ENCODE measurements at regions not wholly inside any gene's neighbourhood (a gene's known extent, or its start where the extent isn't known, plus 50 kb on each side); places are given as distances from the start of the nearest gene placed in this dataset.

DNA sequence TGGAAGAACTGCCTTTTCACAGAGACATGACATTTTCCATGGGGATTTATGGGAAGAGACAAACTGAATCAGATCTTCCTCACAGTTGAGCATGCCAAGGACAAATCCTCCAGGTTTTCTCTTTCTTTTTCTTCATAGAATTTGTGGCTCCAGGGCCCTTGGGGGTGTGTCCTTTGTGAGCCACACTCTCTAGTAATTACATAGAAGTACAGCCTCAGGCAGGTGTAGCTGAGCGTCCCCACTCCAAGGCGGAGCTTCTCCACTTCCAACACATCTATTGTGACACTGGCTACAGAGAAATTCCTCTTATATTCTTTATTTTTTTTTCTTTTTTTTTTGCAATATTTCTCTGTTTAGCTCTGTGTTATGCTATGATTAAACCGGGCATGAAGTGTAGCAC is 420.5 kb upstream of the CD180 start:
- ATAC-seq (replicated peaks), result no peak
- Mint-ChIP-seq H3K36me3 (ENCODE audit: insufficient read depth) (no peaks in the 10 kb centered on the region), H3K27ac (no peak overlapping the region), H3K4me3 (no peak overlapping the region), H3K27me3 (peaks cover 0 to 14% of the 10 kb centered on the region in 2 donors), H3K4me1 (ENCODE audit: low read depth in 2 of 2) (peaks cover 0 to 4% of the 10 kb centered on the region in 2 donors), H3K9me3 (no peaks in the 10 kb centered on the region)
- no peak for DNase-seq

DNA sequence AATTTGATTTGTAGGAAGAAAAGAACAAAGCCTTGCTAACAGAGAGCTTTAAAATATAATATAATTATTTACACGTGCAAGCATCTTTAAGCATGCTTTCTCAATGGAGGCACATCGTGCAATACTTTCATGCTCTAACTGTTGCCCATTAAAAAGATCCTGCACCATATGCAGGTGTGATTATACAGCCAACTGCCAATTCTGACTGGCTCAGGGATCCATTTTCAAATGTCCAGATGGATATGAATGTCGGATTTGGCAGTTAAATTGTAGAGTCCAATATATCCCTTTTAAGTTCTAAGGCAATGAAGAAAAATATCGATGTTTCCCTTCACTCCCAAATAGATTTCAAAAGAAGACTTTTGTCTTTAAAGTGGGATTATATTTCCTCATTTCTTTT is 416.4 kb upstream of the CD180 start:
- ATAC-seq (replicated peaks), result no peak

DNA sequence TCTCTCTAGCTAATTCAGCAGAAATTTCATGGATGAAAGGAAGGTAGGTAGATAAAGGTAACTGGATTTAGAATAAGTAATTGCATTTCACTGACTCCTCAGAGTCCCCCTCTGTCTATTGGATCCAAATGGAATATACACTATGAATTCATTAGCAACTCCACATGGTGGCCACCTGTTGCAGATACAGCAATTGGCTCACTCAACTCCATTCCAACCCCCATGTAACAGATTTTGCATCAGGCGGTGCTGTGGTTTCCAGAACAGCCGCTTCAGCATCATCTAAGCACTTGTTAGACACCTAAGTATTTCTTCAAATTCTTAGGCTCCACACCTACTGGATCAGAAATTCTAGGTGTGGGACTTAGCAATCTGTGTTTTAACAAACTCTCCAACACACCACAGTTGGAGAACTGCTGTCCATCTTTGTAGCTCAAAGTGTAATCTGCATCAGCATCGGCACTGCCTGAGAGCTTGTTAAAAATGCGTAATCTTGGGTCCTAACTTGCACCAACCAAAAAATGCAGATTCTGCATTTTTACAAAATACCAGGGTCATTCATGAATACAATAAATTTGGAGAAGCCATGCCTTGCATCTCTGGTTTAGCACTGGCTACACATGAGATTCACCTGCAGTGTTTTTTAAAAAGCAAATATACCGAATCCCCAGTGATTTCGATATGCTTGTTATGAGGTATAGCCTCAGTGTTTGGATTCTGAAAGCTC is 413.8 kb upstream of the CD180 start:
- Mint-ChIP-seq H3K27me3 (peaks cover 20 to 40% of the 10 kb centered on the region in 2 donors), H3K27ac (no peak overlapping the region), H3K9me3 (no peaks in the 10 kb centered on the region), H3K4me3 (no peak overlapping the region), H3K4me1 (ENCODE audit: low read depth in 2 of 2) (peaks cover 0 to 2% of the 10 kb centered on the region in 2 donors), H3K36me3 (ENCODE audit: insufficient read depth) (peaks cover 4% of the 10 kb centered on the region)
- no peak for DNase-seq
- ATAC-seq (replicated peaks), result no peak

More for the DNA sequence above, 416.4 kb upstream of the CD180 start:
- Mint-ChIP-seq H3K9me3 (no peaks in the 10 kb centered on the region), H3K4me3 (no peak overlapping the region), H3K4me1 (ENCODE audit: low read depth in 2 of 2) (peaks cover 0 to 2% of the 10 kb centered on the region in 2 donors), H3K27ac (no peak overlapping the region), H3K36me3 (ENCODE audit: insufficient read depth) (peaks cover 4% of the 10 kb centered on the region), H3K27me3 (peaks cover 7 to 17% of the 10 kb centered on the region in 2 donors)
- DNase-seq, result no peak

DNA sequence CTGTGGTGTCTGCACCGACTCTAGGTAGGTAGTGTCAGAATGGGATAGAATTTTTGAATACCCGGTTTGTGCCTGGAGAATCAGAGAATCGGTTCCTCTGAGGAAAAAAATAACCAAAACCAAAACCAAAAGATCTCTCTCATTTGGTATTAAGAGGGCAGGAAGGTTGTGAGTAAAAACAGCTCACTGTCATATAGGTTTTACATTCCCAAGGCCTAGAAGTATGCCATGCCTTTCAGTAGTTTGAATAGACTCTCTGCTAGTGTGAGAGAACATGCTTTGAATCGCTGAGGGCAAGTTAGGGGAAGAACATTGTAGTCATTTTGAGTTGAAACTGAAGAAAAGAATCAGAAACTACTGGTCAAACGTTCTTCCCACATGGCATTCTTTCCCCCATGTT is 411.4 kb upstream of the CD180 start:
- no peaks in the 10 kb centered on the region for H3K9me3 Mint-ChIP-seq
- no peak overlapping the region for H3K27ac Mint-ChIP-seq
- H3K4me1 Mint-ChIP-seq (ENCODE audit: low read depth in 2 of 2), result peaks cover 0 to 2% of the 10 kb centered on the region in 2 donors
- no peak for ATAC-seq (replicated peaks)
- DNase-seq, result no peak
- H3K36me3 Mint-ChIP-seq (ENCODE audit: insufficient read depth), result peaks cover 4% of the 10 kb centered on the region
- H3K27me3 Mint-ChIP-seq, result peaks cover 20 to 34% of the 10 kb centered on the region in 2 donors
- H3K4me3 Mint-ChIP-seq, result no peak overlapping the region

DNA sequence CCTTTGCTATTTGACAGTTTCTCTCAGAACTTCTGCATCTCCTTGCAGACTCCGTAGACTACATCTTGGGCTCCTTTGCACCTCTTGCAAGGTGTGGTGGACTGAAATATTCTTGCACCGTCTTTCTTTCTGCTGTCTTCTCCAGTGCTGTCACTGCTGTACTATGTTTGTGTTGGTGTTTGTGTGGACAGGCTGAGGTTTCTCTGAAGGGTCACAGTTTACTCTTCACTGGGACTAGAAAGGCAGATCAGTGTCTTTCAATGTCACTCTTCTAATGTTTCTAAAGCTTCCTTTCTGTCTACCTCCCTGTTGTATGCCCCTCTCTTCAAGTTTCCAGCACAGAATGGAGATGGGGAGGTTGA is 410.0 kb upstream of the CD180 start:
- H3K27me3 Mint-ChIP-seq, result peaks cover 20 to 34% of the 10 kb centered on the region in 2 donors
- H3K4me1 Mint-ChIP-seq (ENCODE audit: low read depth in 2 of 2), result peaks cover 0 to 2% of the 10 kb centered on the region in 2 donors
- H3K9me3 Mint-ChIP-seq, result no peaks in the 10 kb centered on the region
- ATAC-seq (replicated peaks), result no peak
- no peak overlapping the region for H3K4me3 Mint-ChIP-seq
- DNase-seq, result no peak
- H3K27ac Mint-ChIP-seq, result no peak overlapping the region
- peaks cover 4% of the 10 kb centered on the region for H3K36me3 Mint-ChIP-seq (ENCODE audit: insufficient read depth)

DNA sequence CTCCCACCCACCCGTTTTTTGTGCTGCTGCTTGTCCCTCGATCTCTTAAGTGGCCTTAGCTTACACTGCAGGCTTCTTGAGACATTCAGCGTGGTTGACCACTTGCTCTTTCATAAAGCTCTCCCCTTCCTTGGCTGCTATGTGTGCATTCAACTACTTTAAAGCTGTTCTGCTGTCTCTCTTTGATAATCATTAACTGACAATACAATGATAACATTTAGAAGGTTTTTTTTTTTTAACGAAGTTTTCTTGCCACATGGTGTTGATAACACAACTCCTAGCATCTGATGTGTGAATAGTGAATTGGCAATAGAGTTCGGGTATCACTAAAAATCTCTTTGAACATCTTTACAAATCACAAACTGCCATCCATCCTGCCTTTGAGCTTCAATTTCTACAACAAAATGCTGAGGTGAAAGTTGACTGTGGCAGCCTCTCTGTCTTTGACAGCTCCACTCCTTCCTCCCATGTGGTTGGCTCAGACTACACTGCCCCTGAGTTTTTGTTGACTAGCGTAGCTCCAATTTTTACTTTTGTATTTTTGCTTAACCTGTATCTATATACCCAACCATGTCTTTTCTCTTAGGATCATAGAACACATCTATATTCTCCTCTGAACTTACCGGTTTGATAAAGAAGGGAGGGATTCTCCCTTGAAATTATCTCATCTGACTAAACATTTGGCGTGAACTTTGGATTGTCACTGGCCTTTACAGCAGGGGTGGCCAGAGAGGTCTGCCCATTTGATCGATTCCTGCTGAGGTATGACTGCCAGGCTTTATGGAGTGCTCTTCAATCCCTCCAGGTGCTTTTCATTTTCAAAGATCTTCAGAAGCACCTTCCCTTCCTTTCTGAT is 409.4 kb upstream of the CD180 start:
- ATAC-seq (replicated peaks), result no peak
- no peak for DNase-seq
- H3K9me3 Mint-ChIP-seq, result no peaks in the 10 kb centered on the region
- H3K36me3 Mint-ChIP-seq (ENCODE audit: insufficient read depth), result peaks cover 4% of the 10 kb centered on the region
- H3K4me3 Mint-ChIP-seq, result no peak overlapping the region
- H3K27ac Mint-ChIP-seq, result no peak overlapping the region
- peaks cover 20 to 34% of the 10 kb centered on the region in 2 donors for H3K27me3 Mint-ChIP-seq
- H3K4me1 Mint-ChIP-seq (ENCODE audit: low read depth in 2 of 2), result peaks cover 0 to 1% of the 10 kb centered on the region in 2 donors

DNA sequence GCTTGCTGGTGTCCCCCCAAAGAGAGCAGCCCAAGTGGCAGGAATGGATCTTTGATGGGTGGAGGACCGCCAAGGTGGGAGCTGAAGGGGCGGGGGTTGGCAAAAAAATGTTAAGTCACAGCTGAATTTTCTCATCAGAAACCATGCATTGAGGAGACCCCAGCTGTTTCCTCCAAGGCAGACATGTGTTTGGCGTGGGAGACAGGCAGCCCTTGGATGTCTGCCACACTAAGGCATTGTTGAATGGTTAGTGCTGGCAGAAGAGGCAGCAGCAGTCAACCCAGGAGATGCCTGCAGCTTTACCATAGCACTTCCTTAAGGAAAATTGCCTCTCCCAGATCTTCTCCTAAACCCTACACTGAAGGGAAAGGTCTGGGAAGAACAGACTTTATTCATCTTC is 394.9 kb upstream of the CD180 start:
- Mint-ChIP-seq H3K9me3 (peaks cover 4 to 6% of the 10 kb centered on the region in 2 donors), H3K4me3 (no peak overlapping the region), H3K27me3 (no peaks in the 10 kb centered on the region), H3K36me3 (ENCODE audit: insufficient read depth) (no peaks in the 10 kb centered on the region), H3K4me1 (ENCODE audit: low read depth in 2 of 2) (peaks cover 4 to 8% of the 10 kb centered on the region in 2 donors), H3K27ac (no peak overlapping the region)
- ATAC-seq (replicated peaks) (no peak), DNase-seq (no peak)

DNA sequence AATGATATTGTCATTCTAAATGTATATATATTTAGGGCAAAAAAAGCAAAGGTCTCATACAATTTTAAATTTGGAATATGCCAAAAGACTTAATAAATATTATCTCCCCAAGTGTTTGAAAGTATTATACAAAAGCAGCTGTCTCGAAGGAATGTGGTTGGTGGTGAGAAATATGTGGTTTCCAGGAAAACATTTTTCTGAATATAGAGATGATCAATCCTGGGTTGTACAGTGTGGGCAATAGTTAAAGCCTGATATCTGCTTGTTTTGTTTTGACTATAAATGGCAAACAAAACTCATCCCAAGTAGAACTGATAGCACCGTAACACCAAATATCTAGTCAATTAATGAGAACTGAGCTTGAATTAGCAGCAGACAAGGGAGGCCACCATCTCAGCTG is 391.8 kb upstream of the CD180 start:
- ATAC-seq (replicated peaks), result no peak
- no peaks in the 10 kb centered on the region for H3K36me3 Mint-ChIP-seq (ENCODE audit: insufficient read depth)

DNA sequence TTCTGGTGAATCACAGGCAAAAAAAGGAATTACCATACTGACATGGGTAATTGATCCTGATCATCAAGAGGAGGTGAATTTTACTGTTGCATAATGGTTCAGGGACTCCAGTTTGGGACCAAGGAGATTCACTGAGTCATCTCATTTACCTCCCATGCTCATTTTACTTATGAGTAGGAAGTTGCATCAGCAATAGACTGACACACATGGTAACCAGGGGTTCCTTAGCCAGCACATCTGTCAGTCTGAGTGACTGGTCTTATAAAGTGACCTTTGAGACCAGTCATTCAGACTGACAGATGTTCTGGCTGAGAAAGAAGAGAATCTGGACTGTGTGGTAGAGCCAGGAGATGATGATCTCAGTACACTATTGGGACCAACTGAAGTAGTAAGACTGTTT is 384.6 kb upstream of the CD180 start:
- Mint-ChIP-seq H3K36me3 (ENCODE audit: insufficient read depth) (no peaks in the 10 kb centered on the region), H3K27me3 (no peaks in the 10 kb centered on the region), H3K4me3 (no peak overlapping the region), H3K9me3 (no peaks in the 10 kb centered on the region), H3K4me1 (ENCODE audit: low read depth in 2 of 2) (no peaks in the 10 kb centered on the region), H3K27ac (no peak overlapping the region)
- ATAC-seq (replicated peaks) (no peak), DNase-seq (no peak)

More for the DNA sequence above, 391.8 kb upstream of the CD180 start:
- no peak for DNase-seq
- Mint-ChIP-seq H3K4me1 (ENCODE audit: low read depth in 2 of 2) (peaks cover 4 to 8% of the 10 kb centered on the region in 2 donors), H3K9me3 (peaks cover 2 to 3% of the 10 kb centered on the region in 2 donors), H3K4me3 (no peak overlapping the region), H3K27me3 (no peaks in the 10 kb centered on the region), H3K27ac (no peak overlapping the region)

DNA sequence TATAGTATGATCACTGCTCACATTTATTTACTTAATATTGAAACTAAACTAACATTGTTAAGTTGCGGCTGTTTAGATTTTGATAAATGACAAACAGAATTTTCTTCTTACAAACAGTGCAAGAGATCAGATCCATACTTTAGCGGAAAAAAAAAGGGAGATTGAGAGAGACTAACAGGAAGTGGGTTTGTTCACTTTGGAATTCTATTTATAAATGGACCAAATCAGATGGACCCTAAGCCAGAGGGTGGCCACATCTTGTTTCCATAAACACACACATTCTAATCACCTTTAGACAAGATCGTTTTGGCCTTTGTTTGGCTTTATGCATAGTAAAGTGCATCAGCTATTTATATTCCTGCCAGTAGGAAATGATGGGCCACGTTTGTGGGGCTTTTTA is 381.4 kb upstream of the CD180 start:
- Mint-ChIP-seq H3K4me3 (no peak overlapping the region), H3K27me3 (no peaks in the 10 kb centered on the region), H3K36me3 (ENCODE audit: insufficient read depth) (no peaks in the 10 kb centered on the region), H3K4me1 (ENCODE audit: low read depth in 2 of 2) (no peaks in the 10 kb centered on the region), H3K9me3 (peaks cover 5 to 9% of the 10 kb centered on the region in 2 donors), H3K27ac (no peak overlapping the region)
- DNase-seq (no peak), ATAC-seq (replicated peaks) (no peak)

DNA sequence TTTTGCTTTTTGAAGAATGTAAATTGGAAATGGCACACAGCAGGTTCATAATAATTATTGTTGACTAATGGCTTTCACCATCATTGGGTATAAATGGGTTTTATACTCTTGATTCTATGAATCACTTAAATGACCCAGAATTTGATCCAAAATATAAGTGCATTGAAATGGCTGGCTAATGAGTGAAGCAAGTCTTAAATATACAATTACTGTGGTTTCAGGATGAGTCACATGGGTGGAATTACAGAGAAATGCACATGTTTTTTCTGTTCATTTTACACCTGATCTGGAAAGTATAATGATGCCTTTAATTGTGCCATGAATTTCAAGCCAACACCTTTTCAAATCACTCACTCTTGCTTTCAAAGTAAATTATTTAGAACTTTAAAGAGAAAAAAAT is 380.8 kb upstream of the CD180 start:
- no peak for DNase-seq
- ATAC-seq (replicated peaks), result no peak
- H3K4me3 Mint-ChIP-seq, result no peak overlapping the region
- H3K27me3 Mint-ChIP-seq, result no peaks in the 10 kb centered on the region
- no peaks in the 10 kb centered on the region for H3K4me1 Mint-ChIP-seq (ENCODE audit: low read depth in 2 of 2)
- H3K9me3 Mint-ChIP-seq, result peaks cover 5 to 10% of the 10 kb centered on the region in 2 donors
- no peaks in the 10 kb centered on the region for H3K36me3 Mint-ChIP-seq (ENCODE audit: insufficient read depth)
- H3K27ac Mint-ChIP-seq, result no peak overlapping the region

DNA sequence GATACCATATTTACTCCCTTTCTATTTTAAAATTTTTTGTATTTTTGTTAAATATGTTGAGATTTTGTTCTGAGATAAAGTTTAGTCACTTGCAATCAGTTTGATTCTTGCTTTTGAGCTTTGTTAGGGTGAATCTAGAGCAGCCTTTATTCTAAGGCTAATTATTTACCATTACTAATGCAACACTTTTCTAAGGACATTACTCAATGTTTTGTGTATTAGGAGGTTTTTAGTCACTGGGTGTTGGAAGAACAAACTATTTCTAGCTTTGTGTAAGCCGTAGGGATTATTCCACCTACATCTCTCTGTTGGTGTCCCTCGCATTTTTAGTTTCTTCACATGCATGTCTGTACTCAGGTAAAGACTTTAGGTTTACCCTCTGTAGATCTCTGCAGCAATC is 379.5 kb upstream of the CD180 start:
- peaks cover 5 to 10% of the 10 kb centered on the region in 2 donors for H3K9me3 Mint-ChIP-seq

DNA sequence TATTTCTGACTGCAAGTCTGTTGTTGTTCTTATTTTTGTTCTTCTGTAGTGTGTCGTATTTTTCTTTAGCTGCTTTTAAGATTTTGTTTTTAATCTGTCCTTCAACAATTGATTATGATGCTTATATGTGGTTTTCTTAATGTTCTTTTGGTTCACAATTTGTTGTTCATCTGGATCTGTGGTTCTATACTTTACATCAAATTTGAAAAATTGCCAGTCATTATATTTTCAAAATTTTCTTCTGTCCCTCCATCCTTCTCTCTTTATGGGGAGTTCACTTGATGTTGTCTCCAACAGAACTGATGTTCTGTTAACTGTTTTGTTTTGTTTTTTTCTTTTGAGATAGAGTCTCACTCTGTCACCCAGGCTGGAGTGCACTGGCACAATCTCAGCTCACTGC is 378.5 kb upstream of the CD180 start:
- DNase-seq (no peak), ATAC-seq (replicated peaks) (no peak)
- H3K4me3 Mint-ChIP-seq, result no peak overlapping the region
- H3K9me3 Mint-ChIP-seq, result peaks cover 5 to 10% of the 10 kb centered on the region in 2 donors
- no peaks in the 10 kb centered on the region for H3K27me3 Mint-ChIP-seq
- H3K27ac Mint-ChIP-seq, result no peak overlapping the region
- H3K4me1 Mint-ChIP-seq (ENCODE audit: low read depth in 2 of 2), result no peaks in the 10 kb centered on the region
- no peaks in the 10 kb centered on the region for H3K36me3 Mint-ChIP-seq (ENCODE audit: insufficient read depth)

More for the DNA sequence above, 379.5 kb upstream of the CD180 start:
- H3K36me3 Mint-ChIP-seq (ENCODE audit: insufficient read depth), result no peaks in the 10 kb centered on the region
- H3K4me1 Mint-ChIP-seq (ENCODE audit: low read depth in 2 of 2), result no peaks in the 10 kb centered on the region
- H3K27ac Mint-ChIP-seq, result no peak overlapping the region
- no peak overlapping the region for H3K4me3 Mint-ChIP-seq
- DNase-seq (no peak), ATAC-seq (replicated peaks) (no peak)
- no peaks in the 10 kb centered on the region for H3K27me3 Mint-ChIP-seq
